MM.1S (cell line): ENCODE measurements at regions not wholly inside any gene's neighbourhood (a gene's known extent, or its start where the extent isn't known, plus 50 kb on each side); places are given as distances from the start of the nearest gene placed in this dataset.

ENCODE experiments used
- DNase-seq: peaks from one replicate; pipeline ENCODE4 v3.0.0-alpha.2; 2015
- H2AFZ ChIP-seq: fragments of 300-600 bp; sonication (generic); 2 replicates; pipeline ENCODE4 v1.6.0; 2016; ENCODE audit warnings: antibody characterized with exemption, low read length
- H3F3A ChIP-seq: fragments of 300-600 bp; sonication (generic); 2 replicates; pipeline ENCODE4 v1.6.1; 2016; ENCODE audit warnings: mild to moderate bottlenecking, antibody characterized with exemption, low read length, moderate library complexity, mixed read lengths; ENCODE audit not compliant: insufficient read depth
- H3K27ac ChIP-seq: fragments of 300-600 bp; sonication (generic); 2 replicates; pipeline ENCODE4 v1.5.1; 2016; ENCODE audit warnings: mild to moderate bottlenecking, low read length
- H3K27me3 ChIP-seq: fragments of 300-600 bp; sonication (generic); replicated peaks from 2 replicates; pipeline ENCODE4 v1.6.0; 2016; ENCODE audit warnings: low read length; ENCODE audit not compliant: insufficient read depth
- H3K36me3 ChIP-seq: fragments of 300-600 bp; sonication (generic); replicated peaks from 2 replicates; pipeline ENCODE4 v1.6.1; 2016; ENCODE audit warnings: mild to moderate bottlenecking, low read length, mixed read lengths; ENCODE audit not compliant: insufficient read depth
- H3K4me1 ChIP-seq: fragments of 300-600 bp; sonication (generic); 2 replicates; pipeline ENCODE4 v1.6.1; 2016; ENCODE audit warnings: low read length, mixed read lengths
- H3K4me2 ChIP-seq: fragments of 300-600 bp; sonication (generic); 2 replicates; pipeline ENCODE4 v1.6.0; 2016; ENCODE audit warnings: low read depth, low read length
- H3K4me3 ChIP-seq: fragments of 300-600 bp; sonication (generic); 2 replicates; pipeline ENCODE4 v1.5.1; 2016; ENCODE audit warnings: low read length, mixed read lengths
- H3K79me2 ChIP-seq: fragments of 300-600 bp; sonication (generic); 2 replicates; pipeline ENCODE4 v1.6.1; 2016; ENCODE audit warnings: mixed run types, low read length, mixed read lengths
- H3K9ac ChIP-seq: fragments of 300-600 bp; sonication (generic); 2 replicates; pipeline ENCODE4 v1.6.1; 2016; ENCODE audit warnings: low read length, mixed read lengths
- H3K9me2 ChIP-seq: fragments of 300-600 bp; sonication (generic); replicated peaks from 2 replicates; pipeline ENCODE4 v1.6.1; 2016; ENCODE audit warnings: mild to moderate bottlenecking, low read length, mixed read lengths; ENCODE audit not compliant: insufficient read depth
- H3K9me3 ChIP-seq: fragments of 300-600 bp; sonication (generic); replicated peaks from 2 replicates; pipeline ENCODE4 v1.6.1; 2016; ENCODE audit warnings: mild to moderate bottlenecking, low read length, mixed read lengths; ENCODE audit not compliant: insufficient read depth
- H4K20me1 ChIP-seq: fragments of 300-600 bp; sonication (generic); 2 replicates; pipeline ENCODE4 v1.6.1; 2016; ENCODE audit warnings: mild to moderate bottlenecking, low read length, moderate library complexity, mixed read lengths; ENCODE audit not compliant: insufficient read depth
- CTCF ChIP-seq: fragments of 300-600 bp; sonication (generic); IDR thresholded peaks from 2 replicates; pipeline ENCODE4 v1.5.1; 2016; ENCODE audit warnings: antibody characterized with exemption, low read length, mixed read lengths
- EZH2 ChIP-seq: fragments of 300-600 bp; sonication (generic); optimal IDR thresholded peaks from 2 replicates; pipeline ENCODE3; 2017; ENCODE audit warnings: low read depth, mild to moderate bottlenecking, antibody characterized with exemption, low read length, mixed read lengths
- EZH2phosphoT487 ChIP-seq: fragments of 300-600 bp; sonication (generic); IDR thresholded peaks from 2 replicates; pipeline ENCODE4 v1.6.1; 2018; ENCODE audit warnings: antibody characterized with exemption, low read length

GRCh38 chr17:70702683-70703255 is 533.4 kb downstream of the KCNJ2 start:
- H3K27me3 ChIP-seq, result no peaks in the 10 kb centered on the region
- no peak overlapping the region for H3K4me3 ChIP-seq
- H3K4me1 ChIP-seq, result 0 out of 2 replicates have a peak, but pooled peaks cover 4% of the 10 kb centered on the region
- H2AFZ ChIP-seq, result no peak overlapping the region
- no peaks in the 10 kb centered on the region for H4K20me1 ChIP-seq
- H3K27ac ChIP-seq, result no peak overlapping the region
- no peaks in the 10 kb centered on the region for H3F3A ChIP-seq
- H3K9ac ChIP-seq, result no peak overlapping the region
- H3K4me2 ChIP-seq, result peak overlapping the region; percentile 3; the same call in 1 of the 2 replicates
- H3K79me2 ChIP-seq, result no peaks in the 10 kb centered on the region
- H3K9me3 ChIP-seq, result no peaks in the 10 kb centered on the region
- TF ChIP-seq EZH2phosphoT487 (no peak), EZH2 (no peak), CTCF (no peak)
- DNase-seq, result no peak
- H3K9me2 ChIP-seq, result no peaks in the 10 kb centered on the region
- no peaks in the 10 kb centered on the region for H3K36me3 ChIP-seq

- no peak overlapping the region for H3K9ac ChIP-seq
- H3K4me3 ChIP-seq, result no peak overlapping the region
- H3K27ac ChIP-seq, result no peak overlapping the region
- H4K20me1 ChIP-seq, result no peaks in the 10 kb centered on the region
- DNase-seq, result no peak
- no peak overlapping the region for H3K4me2 ChIP-seq
- no peak overlapping the region for H2AFZ ChIP-seq
- no peaks in the 10 kb centered on the region for H3K9me2 ChIP-seq
- no peaks in the 10 kb centered on the region for H3K4me1 ChIP-seq
- no peaks in the 10 kb centered on the region for H3K79me2 ChIP-seq
- H3K9me3 ChIP-seq, result no peaks in the 10 kb centered on the region
- no peaks in the 10 kb centered on the region for H3F3A ChIP-seq
- no peaks in the 10 kb centered on the region for H3K36me3 ChIP-seq
- no peak for TF ChIP-seq EZH2phosphoT487
- no peak for TF ChIP-seq CTCF
- TF ChIP-seq EZH2, result no peak
- no peaks in the 10 kb centered on the region for H3K27me3 ChIP-seq
Observed at GRCh38 chr17:70709596-70709995, 540.3 kb downstream of the KCNJ2 start.

GRCh38 chr17:70713694-70714093 is 544.4 kb downstream of the KCNJ2 start:
- Histone ChIP-seq H3K36me3 (no peaks in the 10 kb centered on the region), H3K27me3 (no peaks in the 10 kb centered on the region), H3K4me3 (no peak overlapping the region), H3K27ac (no peak overlapping the region), H3K9me2 (no peaks in the 10 kb centered on the region), H4K20me1 (no peaks in the 10 kb centered on the region), H3K9ac (no peak overlapping the region), H2AFZ (no peak overlapping the region), H3F3A (no peaks in the 10 kb centered on the region), H3K4me1 (no peaks in the 10 kb centered on the region), H3K79me2 (no peaks in the 10 kb centered on the region), H3K9me3 (no peaks in the 10 kb centered on the region), H3K4me2 (no peak overlapping the region)
- TF ChIP-seq CTCF (no peak), EZH2phosphoT487 (no peak), EZH2 (no peak)
- no peak for DNase-seq
